HepG2 (cell line): ENCODE measurements at regions not wholly inside any gene's neighbourhood (a gene's known extent, or its start where the extent isn't known, plus 50 kb on each side); places are given as distances from the start of the nearest gene placed in this dataset.

Source experiments
- CBFB ChIP-seq: sonication (generic); formaldehyde crosslinking; IDR thresholded peaks from 2 replicates; pipeline ENCODE4 v1.4.0; 2020; ENCODE audit warnings: missing genetic modification reagents
- GZF1 ChIP-seq: sonication (generic); formaldehyde crosslinking; IDR thresholded peaks from 2 replicates; pipeline ENCODE4 v1.5.1; 2020; ENCODE audit warnings: mild to moderate bottlenecking, missing genetic modification reagents
- U2AF1 ChIP-seq: fragments of 200-400 bp; formaldehyde crosslinking; optimal IDR thresholded peaks from 2 replicates; pipeline ENCODE3; 2017; ENCODE audit warnings: mild to moderate bottlenecking, low read depth, low read length
- ZNF274 ChIP-seq: sonication (generic); formaldehyde crosslinking; IDR thresholded peaks from 2 replicates; pipeline ENCODE4 v1.5.1; 2020; ENCODE audit warnings: mild to moderate bottlenecking, missing genetic modification reagents
- ZNF367 ChIP-seq: sonication (generic); formaldehyde crosslinking; IDR thresholded peaks from 2 replicates; pipeline ENCODE4 v1.4.0; 2020; ENCODE audit warnings: missing genetic modification reagents, borderline replicate concordance

DNA sequence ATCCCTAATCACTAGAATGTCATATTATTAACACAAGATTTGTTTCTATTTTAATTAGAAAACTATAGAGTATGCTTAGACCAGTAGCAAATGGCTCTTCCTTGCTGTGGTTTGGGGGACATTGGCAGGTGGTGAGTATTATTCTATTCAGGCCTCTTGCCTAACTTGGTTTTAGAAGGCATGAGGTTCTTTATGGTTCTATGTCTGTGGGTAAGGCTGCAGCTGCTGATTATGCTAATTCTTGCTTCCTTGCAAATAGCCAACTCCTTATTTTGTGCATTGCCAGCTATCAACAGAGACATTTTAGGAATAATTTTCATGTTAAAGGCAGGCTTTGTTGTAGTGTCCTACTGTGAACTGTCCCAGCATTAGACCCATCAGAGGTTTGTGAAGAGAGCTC, 1344.9 kb downstream of the UQCRFS1 start:
- TF ChIP-seq U2AF1: no peak
- TF ChIP-seq GZF1 (CRISPR knock-in tag): no peak
- TF ChIP-seq CBFB (CRISPR knock-in tag): no peak
- no peak for TF ChIP-seq ZNF274 (CRISPR knock-in tag)
- TF ChIP-seq ZNF367 (CRISPR knock-in tag): no peak
